Posterior cingulate gyrus (tissue), 11 donors: ENCODE measurements at regions not wholly inside any gene's neighbourhood (a gene's known extent, or its start where the extent isn't known, plus 50 kb on each side); places are given as distances from the start of the nearest gene placed in this dataset.

Experiments used
- DNase-seq, 10 donors: peaks; one replicate each; pipeline versions ENCODE4 v3.0.0 to v3.0.0-alpha.2; 2020 to 2021; ENCODE audit warnings: mixed read lengths in 3 of 10
- intact Hi-C: fragments of 100-400 bp; cut with DNase I; formaldehyde crosslinking; loops from one replicate; pipeline ENCODE4 v1.15.1; 2023

DNA sequence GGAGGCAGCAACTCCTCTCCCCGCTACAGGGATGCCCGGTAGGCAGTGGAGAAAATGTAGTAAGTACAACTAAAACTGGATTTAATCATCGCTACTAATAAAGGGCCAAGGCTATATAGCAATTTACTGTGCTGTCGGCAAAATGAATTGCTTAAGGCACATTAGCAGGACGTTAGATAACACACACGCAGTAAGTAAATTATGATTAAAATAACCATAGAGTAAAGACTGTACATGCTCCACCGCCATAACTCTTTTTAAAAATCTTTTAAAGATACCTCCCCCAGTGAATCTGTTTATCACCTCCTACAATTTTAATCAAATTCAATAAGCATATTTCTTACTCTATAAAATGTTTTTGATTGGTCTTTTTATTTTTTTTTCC is 371.4 kb upstream of the MGMT start:
- DNase-seq, result no peak
- intact Hi-C loops, result no loop called here

DNA sequence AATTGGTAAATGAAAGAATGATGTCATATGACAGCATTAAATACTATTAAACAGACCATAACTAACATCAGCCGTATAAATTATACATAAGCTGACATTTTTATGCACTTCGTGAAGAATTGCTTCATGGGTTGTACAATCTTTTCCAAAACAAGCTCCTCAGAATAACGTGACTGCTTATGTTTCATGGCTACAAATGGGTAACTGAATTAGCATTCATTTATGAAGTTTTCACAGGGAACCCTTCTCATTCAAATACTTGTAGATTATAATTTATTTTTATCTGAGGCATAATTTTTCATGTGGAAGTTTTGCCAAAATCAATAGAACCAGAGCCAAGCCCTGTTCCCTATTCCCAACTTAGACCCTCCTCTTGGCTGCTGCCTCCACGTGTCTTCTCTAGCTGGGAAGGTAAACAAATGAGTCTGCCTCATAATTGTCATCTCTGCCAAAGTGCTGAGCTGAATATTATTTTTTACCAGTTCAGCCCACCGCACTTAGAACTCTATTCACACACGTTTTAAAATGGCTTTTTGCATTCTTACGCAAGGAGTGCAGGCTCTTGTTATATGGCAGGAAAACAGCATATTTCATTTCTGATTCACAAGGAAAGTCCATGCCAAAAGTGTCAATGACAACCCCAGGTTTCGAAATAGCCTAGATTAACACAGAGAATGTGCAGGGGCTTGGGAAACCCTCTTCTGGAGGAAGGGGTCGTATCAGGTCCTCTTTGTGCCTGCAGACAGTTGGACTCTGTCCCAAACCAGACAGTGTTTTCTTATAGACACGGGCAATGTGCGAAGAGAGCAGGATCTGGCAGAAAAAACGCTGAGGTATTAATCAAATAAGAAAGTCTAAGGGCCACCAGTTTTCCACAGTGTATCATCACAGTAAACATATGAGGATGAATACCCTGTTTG is 370.7 kb upstream of the MGMT start:
- no peak for DNase-seq
- intact Hi-C loops, result no loop called here

- intact Hi-C loops, result no loop called here
- DNase-seq, result no peak
Observed at GRCh38 chr10:129097776-129098330, 369.2 kb upstream of the MGMT start.

GRCh38 chr10:129098517-129098916 is 368.5 kb upstream of the MGMT start:
- DNase-seq, result no peak
- intact Hi-C loops, result no loop called here

- no peak for DNase-seq
- intact Hi-C loops, result no loop called here
Observed at GRCh38 chr10:129099486-129099885, 367.6 kb upstream of the MGMT start.

- intact Hi-C loops, result no loop called here
- no peak for DNase-seq
Observed at GRCh38 chr10:129099992-129100391, 367.0 kb upstream of the MGMT start.

- intact Hi-C loops, result no loop called here
- DNase-seq, result no peak
Observed at GRCh38 chr10:129101232-129101980, 365.6 kb upstream of the MGMT start.

DNA sequence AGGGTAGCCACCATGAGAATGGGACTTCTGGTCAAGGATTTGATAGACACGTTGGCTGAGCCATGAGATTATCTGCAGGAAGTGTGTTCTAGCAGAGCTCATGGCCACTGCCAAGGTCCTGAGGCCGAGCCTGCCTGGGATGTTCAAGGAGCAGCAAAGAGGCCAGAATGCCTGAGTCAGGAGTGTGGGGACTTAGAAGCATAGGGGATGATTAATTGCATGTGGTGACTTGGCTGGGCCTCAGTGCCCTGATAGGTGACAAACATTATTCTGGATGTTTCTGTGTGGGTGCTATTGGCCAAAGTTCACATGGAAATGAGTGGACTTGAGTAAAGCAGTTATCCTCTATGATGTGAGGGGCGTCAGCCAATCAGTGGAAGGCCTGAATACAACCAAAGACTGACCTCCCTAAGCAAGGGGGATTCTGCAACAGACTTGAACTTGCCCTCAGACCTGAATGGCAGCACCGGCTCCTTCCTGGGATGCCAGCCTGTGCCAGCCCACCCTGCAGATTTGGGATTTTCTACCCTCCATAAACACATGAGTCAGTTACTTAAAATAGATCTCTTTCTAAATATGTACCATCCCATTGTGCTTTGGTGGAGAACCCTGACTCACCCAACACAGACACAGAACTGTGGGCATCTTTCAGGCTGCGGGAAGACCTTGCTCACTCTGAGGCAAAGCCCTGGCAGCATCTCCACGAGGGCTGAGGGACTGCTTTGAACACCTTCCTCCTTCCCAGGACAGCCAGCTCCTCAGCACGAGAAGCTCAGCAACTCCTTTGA is 363.9 kb upstream of the MGMT start:
- intact Hi-C loops, result no loop called here
- DNase-seq, result no peak

DNA sequence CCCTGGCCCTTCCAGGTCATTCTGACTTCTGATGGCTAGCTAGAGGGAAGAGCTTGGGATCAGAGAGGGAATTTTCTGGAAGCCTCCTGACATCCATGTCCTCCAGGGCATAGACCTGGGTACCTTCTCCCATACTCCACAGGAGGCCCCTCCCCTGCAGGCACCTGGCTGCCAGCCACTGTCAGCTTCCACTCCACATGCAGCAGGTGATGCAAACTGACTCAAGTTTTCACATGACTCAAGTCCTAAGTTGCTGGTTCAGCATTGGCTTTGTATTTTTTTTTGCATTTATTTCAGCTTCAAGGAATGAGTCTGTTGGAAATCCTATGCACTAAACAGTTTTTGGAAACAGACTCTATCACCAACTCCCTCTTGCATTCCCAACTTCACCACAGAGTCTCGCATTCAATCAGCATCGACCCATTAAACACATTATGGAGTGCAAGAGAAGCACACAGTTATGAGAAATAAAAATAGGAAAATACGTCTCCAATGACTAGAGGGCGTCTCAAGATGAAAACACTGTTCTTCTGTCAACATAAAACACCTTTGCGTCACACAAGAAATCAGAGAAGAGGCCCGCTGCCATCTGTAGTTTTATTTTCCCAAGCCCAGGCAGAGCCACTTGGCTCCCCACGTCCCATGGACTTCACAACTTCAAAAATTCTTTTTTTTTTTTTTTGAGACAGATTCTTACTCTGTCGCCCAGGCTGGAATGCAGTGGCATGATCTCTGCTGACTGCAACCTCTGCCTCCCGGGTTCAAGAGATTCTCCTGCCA is 362.6 kb upstream of the MGMT start:
- no peak for DNase-seq
- intact Hi-C loops, result no loop called here

DNA sequence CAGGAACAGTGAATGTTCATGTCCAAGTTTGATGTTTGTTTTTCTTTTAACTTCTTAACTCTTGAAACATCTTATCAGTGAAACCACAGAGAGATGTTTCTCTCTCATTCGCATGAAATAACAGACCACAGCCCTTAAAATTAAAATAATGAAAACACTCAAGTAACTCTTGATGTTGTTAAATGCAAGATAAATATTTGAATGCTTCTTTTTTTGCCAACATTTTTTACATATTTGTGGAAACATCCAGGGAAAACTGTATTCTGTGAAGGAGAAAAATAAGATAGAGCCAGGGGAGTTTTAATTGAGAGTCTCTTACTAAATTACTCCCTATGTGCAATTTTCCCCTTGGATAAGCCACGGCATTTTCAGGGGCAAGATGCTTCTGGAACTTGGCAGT is 361.8 kb upstream of the MGMT start:
- intact Hi-C loops, result no loop called here

GRCh38 chr10:129106314-129106713 is 360.7 kb upstream of the MGMT start:
- DNase-seq, result no peak
- intact Hi-C loops, result no loop called here

More for the DNA sequence above, 361.8 kb upstream of the MGMT start:
- DNase-seq, result no peak

DNA sequence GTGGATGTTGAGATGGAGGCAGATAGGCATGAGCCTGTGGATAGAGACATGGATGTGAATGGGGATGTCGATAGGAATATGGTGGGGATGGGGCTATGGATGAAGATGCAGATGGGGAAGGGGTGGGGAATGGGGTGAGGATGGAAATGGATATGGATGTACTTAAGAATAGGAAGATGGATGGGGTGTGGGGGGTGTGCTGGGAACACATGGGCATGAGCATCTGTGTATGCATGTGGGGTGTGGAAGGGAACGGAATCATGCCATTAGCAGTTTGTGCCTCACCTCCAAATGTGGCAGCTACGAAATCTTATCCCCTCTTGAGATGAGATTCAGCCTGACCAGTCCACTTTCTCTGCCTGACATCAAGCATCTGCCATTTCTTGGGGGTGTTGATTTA is 359.5 kb upstream of the MGMT start:
- intact Hi-C loops, result no loop called here

GRCh38 chr10:129108378-129108777 is 358.7 kb upstream of the MGMT start:
- intact Hi-C loops, result no loop called here
- no peak for DNase-seq

More for the DNA sequence above, 359.5 kb upstream of the MGMT start:
- no peak for DNase-seq

DNA sequence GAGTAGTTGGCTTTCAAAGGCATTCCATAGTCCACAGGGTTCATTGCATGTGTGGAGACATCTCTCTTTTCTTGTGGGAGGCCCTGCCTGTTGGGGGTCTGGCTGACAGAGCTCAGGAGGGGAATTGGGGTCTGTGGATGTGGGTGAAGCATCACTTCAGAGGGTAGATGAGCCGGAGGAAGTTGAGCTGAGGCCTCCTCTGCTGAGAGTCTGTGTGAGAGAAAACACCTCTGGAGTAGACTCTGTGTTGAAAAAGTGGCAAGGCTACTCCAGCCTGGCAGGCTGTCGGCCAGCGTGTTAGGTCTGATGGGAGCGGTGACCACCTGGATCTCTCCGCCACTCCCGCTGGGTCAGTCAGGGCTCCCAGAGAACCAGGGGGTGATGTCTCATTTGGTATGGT is 358.0 kb upstream of the MGMT start:
- DNase-seq, result no peak
- intact Hi-C loops, result no loop called here

DNA sequence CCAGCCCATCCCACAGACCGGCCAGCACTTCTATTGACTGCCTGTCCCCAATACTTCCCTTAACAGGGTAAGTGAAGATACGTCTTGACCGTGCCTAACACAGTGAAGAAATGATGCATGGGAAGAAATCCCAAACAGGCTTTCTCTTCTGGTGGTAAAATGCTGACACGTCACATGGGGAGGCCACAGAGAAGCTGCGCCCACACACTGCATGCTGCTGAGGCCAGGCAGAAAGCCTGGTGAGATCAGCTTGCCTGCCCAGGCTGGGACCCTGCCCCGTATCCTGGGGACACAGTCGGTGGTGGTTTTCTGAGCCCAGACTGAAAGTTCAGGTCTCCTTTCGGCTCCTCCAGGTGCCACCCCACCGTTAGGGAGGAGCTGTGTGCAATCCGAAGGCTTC is 356.3 kb upstream of the MGMT start:
- intact Hi-C loops, result no loop called here
- no peak for DNase-seq

DNA sequence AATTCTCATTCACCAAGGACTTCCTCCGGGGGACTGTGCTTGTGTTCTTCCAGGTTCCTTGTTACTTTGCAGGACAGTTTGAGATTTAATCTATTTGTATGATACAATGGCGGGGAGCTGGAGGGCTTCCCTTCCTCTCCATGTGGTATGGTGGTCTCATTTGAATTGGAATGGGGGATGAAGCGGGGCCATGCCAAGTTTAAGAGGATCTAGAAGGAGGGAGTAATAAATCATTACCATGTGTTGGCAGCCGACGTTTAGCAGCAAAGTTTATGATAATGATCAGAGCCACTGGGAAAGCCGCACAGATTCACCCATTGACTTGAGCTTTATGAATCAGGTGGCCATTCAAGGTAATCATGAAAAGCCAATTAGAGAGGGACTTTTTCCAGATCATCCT is 355.1 kb upstream of the MGMT start:
- DNase-seq, result no peak
- intact Hi-C loops, result no loop called here

DNA sequence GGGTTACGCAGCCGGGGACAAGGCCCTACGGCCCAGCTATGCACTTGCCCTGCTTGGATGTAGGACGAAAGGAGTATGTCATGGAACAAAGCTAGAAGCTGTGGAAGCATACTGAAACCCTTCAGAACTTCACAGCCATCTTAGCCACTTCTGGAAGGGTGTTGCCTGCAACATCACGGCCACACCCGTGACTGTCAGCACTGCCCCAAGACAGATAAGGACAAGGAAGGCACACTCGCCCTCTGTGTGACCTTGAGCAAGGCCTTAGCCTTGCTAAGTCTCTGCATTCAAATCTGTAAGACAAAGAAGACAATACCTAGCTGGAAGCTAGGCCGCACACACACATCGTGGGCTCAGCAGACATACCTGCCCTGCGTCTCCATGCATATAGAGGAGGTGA is 352.5 kb upstream of the MGMT start:
- DNase-seq, result no peak
- intact Hi-C loops, result no loop called here

- DNase-seq, result no peak
- intact Hi-C loops, result no loop called here
Observed at GRCh38 chr10:129116371-129116770, 350.7 kb upstream of the MGMT start.

DNA sequence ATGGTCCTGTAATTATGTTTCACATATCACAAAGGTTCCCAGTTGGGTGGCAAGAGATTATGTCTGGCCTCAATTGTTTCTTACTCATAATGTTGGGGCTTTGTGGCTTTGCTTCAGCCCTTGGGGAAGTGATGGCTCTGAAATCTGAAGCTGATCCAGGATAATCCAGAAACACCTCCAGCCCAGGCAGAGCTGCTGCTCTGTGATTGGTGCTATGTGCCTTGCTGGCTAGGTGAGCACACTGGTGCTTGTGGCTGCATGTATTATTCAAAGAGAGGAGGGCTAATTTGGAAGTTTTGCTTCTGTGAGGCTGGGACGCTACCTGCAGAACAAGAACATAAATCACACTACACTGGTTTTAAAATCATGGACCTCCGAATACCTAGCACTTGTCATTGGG is 346.6 kb upstream of the MGMT start:
- no peak for DNase-seq
- intact Hi-C loops, result no loop called here

DNA sequence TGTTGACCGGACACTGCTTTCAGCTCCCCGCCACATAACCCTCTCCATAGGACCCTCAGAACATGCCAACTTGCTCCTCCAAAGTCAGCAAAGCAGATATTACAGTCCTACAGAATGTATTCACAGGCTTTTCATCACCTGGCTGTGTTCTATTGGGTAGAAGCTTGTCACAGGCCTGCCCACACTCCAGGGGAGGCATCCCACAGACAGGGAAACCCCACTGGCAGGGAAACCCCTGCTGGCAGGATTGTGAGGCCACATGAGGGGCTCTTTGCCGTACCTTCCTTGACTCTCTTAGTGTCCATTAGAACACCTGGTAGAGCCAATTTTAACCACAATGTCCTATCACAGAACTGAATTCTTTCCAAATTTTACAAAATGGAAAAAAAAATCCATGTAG is 344.2 kb upstream of the MGMT start:
- no peak for DNase-seq
- intact Hi-C loops, result no loop called here
